Activated CD4-positive, alpha-beta T cell treated with anti-CD3 and anti-CD28 coated beads, Interleukin-2, amount 10 ng/mL, durations not matched to agents 7 days and 5 days (primary cell): ENCODE measurements at regions not wholly inside any gene's neighbourhood (a gene's known extent, or its start where the extent isn't known, plus 50 kb on each side); places are given as distances from the start of the nearest gene placed in this dataset. TPM values are rescaled to one million over a fixed set of nuclear protein-coding genes. Genes with fewer than 3 reads are reported as not detected.

ENCODE experiments used
- CTCF ChIA-PET: fragments of 350-600 bp; sonication (Branson Sonifier 250); formaldehyde crosslinking; loops from one replicate; lab custom pipeline; 2021; ENCODE audit warnings: antibody characterized with exemption; lab: Charles Lee
- POLR2A ChIA-PET: fragments of 350-600 bp; sonication (Branson Sonifier 250); formaldehyde crosslinking; loops from one replicate; lab custom pipeline; 2021; ENCODE audit warnings: antibody characterized with exemption; lab: Charles Lee
- DNase-seq: peaks from one replicate; pipeline ENCODE4 v3.0.0-alpha.2; 2020
- H3K27ac Mint-ChIP-seq: one replicate; pipeline ENCODE4 v1.8.0; 2021; ENCODE audit warnings: mild to moderate bottlenecking, moderate library complexity, mixed read lengths
- H3K27me3 Mint-ChIP-seq: one replicate; pipeline ENCODE4 v1.8.0; 2021; ENCODE audit warnings: mixed read lengths
- H3K36me3 Mint-ChIP-seq: one replicate; pipeline ENCODE4 v1.8.0; 2021; ENCODE audit warnings: low read depth, mixed read lengths
- H3K4me1 Mint-ChIP-seq: one replicate; pipeline ENCODE4 v1.8.0; 2021; ENCODE audit warnings: mixed read lengths
- H3K4me3 Mint-ChIP-seq: one replicate; pipeline ENCODE4 v1.8.0; 2021; ENCODE audit warnings: mild to moderate bottlenecking, moderate library complexity, mixed read lengths
- H3K9me3 Mint-ChIP-seq: one replicate; pipeline ENCODE4 v1.8.0; 2021; ENCODE audit warnings: mixed read lengths
- microRNA-seq: library from miRNA; unstranded; fragments of <30 nt; microRNA quantifications from one replicate; pipeline ENCODE4 v1.2.0, GENCODE V29; 2021; ENCODE audit warnings: borderline microRNAs expressed, borderline replicate concordance

GRCh38 chr11:130813638-130814037, 102.6 kb downstream of the SNX19 start:
- no peaks in the 10 kb centered on the region for H3K36me3 Mint-ChIP-seq
- ChIA-PET CTCF (interaction anchor here (1.4 kb wide), 1 partner anchor 80 kb away, joined by 3 read pairs; no protein-coding TSS in a partner anchor), POLR2A (no interaction called here)
- H3K4me3 Mint-ChIP-seq: no peak overlapping the region
- no peaks in the 10 kb centered on the region for H3K4me1 Mint-ChIP-seq
- no peaks in the 10 kb centered on the region for H3K9me3 Mint-ChIP-seq
- no peak overlapping the region for H3K27ac Mint-ChIP-seq
- no peaks in the 10 kb centered on the region for H3K27me3 Mint-ChIP-seq
- no peak for DNase-seq

GRCh38 chr11:130814440-130815096, 101.7 kb downstream of the SNX19 start:
- H3K36me3 Mint-ChIP-seq: no peaks in the 10 kb centered on the region
- ChIA-PET CTCF (interaction anchor here (1.0 kb wide), 1 partner anchor 12 kb away, joined by 3 read pairs; no protein-coding TSS in a partner anchor), POLR2A (no interaction called here)
- no peaks in the 10 kb centered on the region for H3K27me3 Mint-ChIP-seq
- H3K4me3 Mint-ChIP-seq: no peak overlapping the region
- DNase-seq: no peak
- H3K9me3 Mint-ChIP-seq: no peaks in the 10 kb centered on the region
- H3K27ac Mint-ChIP-seq: no peak overlapping the region
- no peaks in the 10 kb centered on the region for H3K4me1 Mint-ChIP-seq

GRCh38 chr11:130815097-130815802, 101.0 kb downstream of the SNX19 start:
- H3K9me3 Mint-ChIP-seq: no peaks in the 10 kb centered on the region
- CTCF ChIA-PET: interaction anchor here (1.0 kb wide), 1 partner anchor 11 kb away, joined by 3 read pairs; no protein-coding TSS in a partner anchor
- H3K4me1 Mint-ChIP-seq: no peaks in the 10 kb centered on the region

GRCh38 chr11:130815956-130816355, 100.3 kb downstream of the SNX19 start:
- Mint-ChIP-seq H3K4me1 (no peaks in the 10 kb centered on the region), H3K27me3 (peaks cover 3% of the 10 kb centered on the region), H3K4me3 (no peak overlapping the region), H3K36me3 (no peaks in the 10 kb centered on the region), H3K27ac (no peak overlapping the region), H3K9me3 (no peaks in the 10 kb centered on the region)
- POLR2A ChIA-PET: no interaction called here
- CTCF ChIA-PET: no interaction called here
- no peak for DNase-seq

More at GRCh38 chr11:130815097-130815802, 101.0 kb downstream of the SNX19 start:
- DNase-seq: no peak
- no peak overlapping the region for H3K4me3 Mint-ChIP-seq
- H3K27ac Mint-ChIP-seq: no peak overlapping the region
- no peaks in the 10 kb centered on the region for H3K27me3 Mint-ChIP-seq
- POLR2A ChIA-PET: no interaction called here
- no peaks in the 10 kb centered on the region for H3K36me3 Mint-ChIP-seq

- ChIA-PET CTCF (no interaction called here), POLR2A (no interaction called here)
- Mint-ChIP-seq H3K9me3 (no peaks in the 10 kb centered on the region), H3K27ac (no peak overlapping the region), H3K4me3 (no peak overlapping the region), H3K27me3 (peaks cover 3% of the 10 kb centered on the region), H3K4me1 (no peaks in the 10 kb centered on the region), H3K36me3 (no peaks in the 10 kb centered on the region)
- no peak for DNase-seq
Measured at GRCh38 chr11:130816546-130817329, 99.5 kb downstream of the SNX19 start.

- ChIA-PET POLR2A (no interaction called here), CTCF (no interaction called here)
- no peak overlapping the region for H3K4me3 Mint-ChIP-seq
- no peaks in the 10 kb centered on the region for H3K9me3 Mint-ChIP-seq
- peaks cover 3% of the 10 kb centered on the region for H3K27me3 Mint-ChIP-seq
- H3K36me3 Mint-ChIP-seq: no peaks in the 10 kb centered on the region
- no peak for DNase-seq
- no peak overlapping the region for H3K27ac Mint-ChIP-seq
- no peaks in the 10 kb centered on the region for H3K4me1 Mint-ChIP-seq
Measured at GRCh38 chr11:130817330-130817944, 98.8 kb downstream of the SNX19 start.

GRCh38 chr11:130819625-130820024, 96.7 kb downstream of the SNX19 start:
- Mint-ChIP-seq H3K9me3 (no peaks in the 10 kb centered on the region), H3K36me3 (no peaks in the 10 kb centered on the region), H3K27ac (no peak overlapping the region), H3K4me3 (no peak overlapping the region), H3K4me1 (no peaks in the 10 kb centered on the region), H3K27me3 (peaks cover 3% of the 10 kb centered on the region)
- ChIA-PET CTCF (no interaction called here), POLR2A (interaction anchor here (0.7 kb wide), 1 partner anchor 1890 kb away, joined by 3 read pairs; no protein-coding TSS in a partner anchor)
- DNase-seq: no peak

Small RNA genes in the stretch of these regions (microRNA-seq; reads per million reads assigned to microRNA genes)
- gene MIR8052: not detected
